H1 (cell line): ENCODE measurements at regions not wholly inside any gene's neighbourhood (a gene's known extent, or its start where the extent isn't known, plus 50 kb on each side); places are given as distances from the start of the nearest gene placed in this dataset.

Experiments
- CTBP2 ChIP-seq: IDR thresholded peaks from 2 replicates; pipeline ENCODE4 v1.7.0; 2011; ENCODE audit warnings: borderline replicate concordance, mild to moderate bottlenecking, moderate library complexity, mixed read lengths, low read length; ENCODE audit not compliant: insufficient read depth, insufficient read length
- RFX5 ChIP-seq: IDR thresholded peaks from 2 replicates; pipeline ENCODE4 v1.6.1; 2011; ENCODE audit warnings: low read depth, low read length, improper control_type of control experiment, borderline replicate concordance

DNA sequence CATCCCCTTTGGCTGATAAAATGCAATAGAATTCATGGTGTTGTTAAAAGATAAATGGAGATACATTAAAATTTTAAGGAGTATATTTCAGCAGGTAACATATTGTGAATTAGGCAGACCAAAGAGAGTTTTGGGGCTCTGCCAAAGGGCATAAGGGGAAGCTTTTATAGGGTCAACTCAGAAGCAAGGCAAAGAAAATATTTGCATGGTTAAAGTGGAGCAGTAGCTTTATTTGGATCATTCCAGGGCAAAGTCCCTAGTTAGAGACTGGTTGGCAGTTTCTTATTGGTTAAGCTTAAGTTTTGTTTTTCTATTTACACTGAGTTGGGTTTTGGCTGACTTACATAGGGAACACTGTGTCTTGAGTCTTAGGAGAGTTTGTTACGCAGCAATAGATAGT is 75.1 kb upstream of the CA10 start (continued):
- TF ChIP-seq CTBP2 (no peak), RFX5 (no peak)
